ENCODE measurements at regions not wholly inside any gene's neighbourhood (a gene's known extent, or its start where the extent isn't known, plus 50 kb on each side); places are given as distances from the start of the nearest gene placed in this dataset.

DNA sequence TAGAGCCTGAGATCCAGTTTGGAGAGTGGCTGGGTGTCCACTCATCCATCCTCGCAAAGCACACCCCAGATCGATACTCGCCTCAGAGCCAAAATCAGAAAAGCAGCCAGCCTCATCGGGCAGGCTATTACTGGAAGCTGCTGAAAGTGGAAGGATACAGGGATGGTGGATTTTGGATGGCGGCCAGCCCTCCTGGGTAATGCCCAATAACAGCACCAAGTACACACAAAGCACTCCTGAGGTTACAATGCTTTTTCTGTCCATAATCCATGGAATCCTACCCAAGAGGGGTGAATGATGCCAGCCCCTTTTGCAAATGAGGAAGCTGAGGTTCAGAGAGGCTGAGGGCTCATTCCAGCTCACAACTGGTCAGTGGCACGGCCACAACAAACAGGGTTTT is 93.1 kb upstream of the SLC6A11 start:
- TF ChIP-seq, protein P1, sequence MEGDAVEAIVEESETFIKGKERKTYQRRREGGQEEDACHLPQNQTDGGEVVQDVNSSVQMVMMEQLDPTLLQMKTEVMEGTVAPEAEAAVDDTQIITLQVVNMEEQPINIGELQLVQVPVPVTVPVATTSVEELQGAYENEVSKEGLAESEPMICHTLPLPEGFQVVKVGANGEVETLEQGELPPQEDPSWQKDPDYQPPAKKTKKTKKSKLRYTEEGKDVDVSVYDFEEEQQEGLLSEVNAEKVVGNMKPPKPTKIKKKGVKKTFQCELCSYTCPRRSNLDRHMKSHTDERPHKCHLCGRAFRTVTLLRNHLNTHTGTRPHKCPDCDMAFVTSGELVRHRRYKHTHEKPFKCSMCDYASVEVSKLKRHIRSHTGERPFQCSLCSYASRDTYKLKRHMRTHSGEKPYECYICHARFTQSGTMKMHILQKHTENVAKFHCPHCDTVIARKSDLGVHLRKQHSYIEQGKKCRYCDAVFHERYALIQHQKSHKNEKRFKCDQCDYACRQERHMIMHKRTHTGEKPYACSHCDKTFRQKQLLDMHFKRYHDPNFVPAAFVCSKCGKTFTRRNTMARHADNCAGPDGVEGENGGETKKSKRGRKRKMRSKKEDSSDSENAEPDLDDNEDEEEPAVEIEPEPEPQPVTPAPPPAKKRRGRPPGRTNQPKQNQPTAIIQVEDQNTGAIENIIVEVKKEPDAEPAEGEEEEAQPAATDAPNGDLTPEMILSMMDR (IDR thresholded peaks at IDR 0.05) = no peak
- no peak for TF ChIP-seq ZNF121 (CRISPR knock-in tag; IDR thresholded peaks at IDR 0.05)
- no peak for TF ChIP-seq ZNF232 (CRISPR knock-in tag; IDR thresholded peaks at IDR 0.05)
- no peak for TF ChIP-seq CREB1 (CRISPR knock-in tag; IDR thresholded peaks at IDR 0.05)
- no peak for TF ChIP-seq SP1 (CRISPR knock-in tag; conservative IDR thresholded peaks at IDR 0.05)
- TF ChIP-seq, protein P2, sequence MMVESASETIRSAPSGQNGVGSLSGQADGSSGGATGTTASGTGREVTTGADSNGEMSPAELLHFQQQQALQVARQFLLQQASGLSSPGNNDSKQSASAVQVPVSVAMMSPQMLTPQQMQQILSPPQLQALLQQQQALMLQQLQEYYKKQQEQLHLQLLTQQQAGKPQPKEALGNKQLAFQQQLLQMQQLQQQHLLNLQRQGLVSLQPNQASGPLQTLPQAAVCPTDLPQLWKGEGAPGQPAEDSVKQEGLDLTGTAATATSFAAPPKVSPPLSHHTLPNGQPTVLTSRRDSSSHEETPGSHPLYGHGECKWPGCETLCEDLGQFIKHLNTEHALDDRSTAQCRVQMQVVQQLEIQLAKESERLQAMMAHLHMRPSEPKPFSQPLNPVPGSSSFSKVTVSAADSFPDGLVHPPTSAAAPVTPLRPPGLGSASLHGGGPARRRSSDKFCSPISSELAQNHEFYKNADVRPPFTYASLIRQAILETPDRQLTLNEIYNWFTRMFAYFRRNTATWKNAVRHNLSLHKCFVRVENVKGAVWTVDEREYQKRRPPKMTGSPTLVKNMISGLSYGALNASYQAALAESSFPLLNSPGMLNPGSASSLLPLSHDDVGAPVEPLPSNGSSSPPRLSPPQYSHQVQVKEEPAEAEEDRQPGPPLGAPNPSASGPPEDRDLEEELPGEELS (CRISPR knock-in tag; IDR thresholded peaks at IDR 0.05) = no peak
- TF ChIP-seq, protein P3, sequence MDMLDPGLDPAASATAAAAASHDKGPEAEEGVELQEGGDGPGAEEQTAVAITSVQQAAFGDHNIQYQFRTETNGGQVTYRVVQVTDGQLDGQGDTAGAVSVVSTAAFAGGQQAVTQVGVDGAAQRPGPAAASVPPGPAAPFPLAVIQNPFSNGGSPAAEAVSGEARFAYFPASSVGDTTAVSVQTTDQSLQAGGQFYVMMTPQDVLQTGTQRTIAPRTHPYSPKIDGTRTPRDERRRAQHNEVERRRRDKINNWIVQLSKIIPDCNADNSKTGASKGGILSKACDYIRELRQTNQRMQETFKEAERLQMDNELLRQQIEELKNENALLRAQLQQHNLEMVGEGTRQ (CRISPR knock-in tag; IDR thresholded peaks at IDR 0.05) = no peak
